Astrocyte of the cerebellum (primary cell): ENCODE measurements at regions not wholly inside any gene's neighbourhood (a gene's known extent, or its start where the extent isn't known, plus 50 kb on each side); places are given as distances from the start of the nearest gene placed in this dataset.

Experiments
- DNase-seq: peaks from one replicate; pipeline ENCODE4 v3.0.0-alpha.2; 2011; ENCODE audit warnings: low read depth
- H3K4me3 ChIP-seq: 2 replicates; pipeline ENCODE4 v1.5.1; 2011; ENCODE audit warnings: mild to moderate bottlenecking, low read depth, low read length, moderate library complexity
- in situ Hi-C: cut with HindIII; loops from 2 replicates; pipeline ENCODE4 v1.10.0; 2017; ENCODE audit warnings: low sequenced_read_pairs
- TF ChIP-seq, protein P1 (sequence below): IDR thresholded peaks from 2 replicates; pipeline ENCODE4 v1.5.1; 2012; ENCODE audit warnings: low read length, low read depth, moderate library complexity, mild to moderate bottlenecking; ENCODE audit errors: missing control alignments

DNA sequence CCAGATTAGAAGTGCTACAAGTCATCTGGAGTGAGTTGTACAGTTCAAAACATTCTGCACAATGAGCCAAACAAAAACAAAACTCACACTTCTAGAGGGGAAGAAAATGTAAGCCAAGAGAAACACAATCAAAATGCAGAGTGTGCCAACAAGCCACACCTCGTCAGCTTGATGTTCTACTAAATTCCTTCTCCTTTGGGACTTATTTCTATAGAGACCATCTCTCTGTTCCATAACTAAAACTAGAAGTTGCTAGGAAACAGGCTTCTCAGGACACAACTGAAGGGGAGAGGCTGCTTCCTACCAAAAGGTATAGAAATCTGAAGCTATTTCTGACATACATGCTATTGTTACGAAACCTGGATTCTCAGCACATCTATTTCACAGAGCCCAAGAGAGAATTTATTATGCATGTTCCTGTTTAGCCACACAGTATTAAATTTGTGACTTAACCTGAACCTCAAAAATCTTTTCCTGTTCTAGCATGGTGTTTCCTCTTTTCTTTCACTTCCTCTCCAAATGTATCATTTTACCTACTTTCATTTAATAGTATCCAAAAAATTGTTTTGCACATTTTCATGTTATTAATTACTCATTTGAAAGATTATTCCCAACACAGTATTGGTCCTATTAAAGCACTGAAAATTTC is 211.4 kb upstream of the CCDC150 start:
- no peak overlapping the region for H3K4me3 ChIP-seq
- TF ChIP-seq, protein P1, sequence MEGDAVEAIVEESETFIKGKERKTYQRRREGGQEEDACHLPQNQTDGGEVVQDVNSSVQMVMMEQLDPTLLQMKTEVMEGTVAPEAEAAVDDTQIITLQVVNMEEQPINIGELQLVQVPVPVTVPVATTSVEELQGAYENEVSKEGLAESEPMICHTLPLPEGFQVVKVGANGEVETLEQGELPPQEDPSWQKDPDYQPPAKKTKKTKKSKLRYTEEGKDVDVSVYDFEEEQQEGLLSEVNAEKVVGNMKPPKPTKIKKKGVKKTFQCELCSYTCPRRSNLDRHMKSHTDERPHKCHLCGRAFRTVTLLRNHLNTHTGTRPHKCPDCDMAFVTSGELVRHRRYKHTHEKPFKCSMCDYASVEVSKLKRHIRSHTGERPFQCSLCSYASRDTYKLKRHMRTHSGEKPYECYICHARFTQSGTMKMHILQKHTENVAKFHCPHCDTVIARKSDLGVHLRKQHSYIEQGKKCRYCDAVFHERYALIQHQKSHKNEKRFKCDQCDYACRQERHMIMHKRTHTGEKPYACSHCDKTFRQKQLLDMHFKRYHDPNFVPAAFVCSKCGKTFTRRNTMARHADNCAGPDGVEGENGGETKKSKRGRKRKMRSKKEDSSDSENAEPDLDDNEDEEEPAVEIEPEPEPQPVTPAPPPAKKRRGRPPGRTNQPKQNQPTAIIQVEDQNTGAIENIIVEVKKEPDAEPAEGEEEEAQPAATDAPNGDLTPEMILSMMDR = no peak
- no peak for DNase-seq
- in situ Hi-C loops = no loop called here

DNA sequence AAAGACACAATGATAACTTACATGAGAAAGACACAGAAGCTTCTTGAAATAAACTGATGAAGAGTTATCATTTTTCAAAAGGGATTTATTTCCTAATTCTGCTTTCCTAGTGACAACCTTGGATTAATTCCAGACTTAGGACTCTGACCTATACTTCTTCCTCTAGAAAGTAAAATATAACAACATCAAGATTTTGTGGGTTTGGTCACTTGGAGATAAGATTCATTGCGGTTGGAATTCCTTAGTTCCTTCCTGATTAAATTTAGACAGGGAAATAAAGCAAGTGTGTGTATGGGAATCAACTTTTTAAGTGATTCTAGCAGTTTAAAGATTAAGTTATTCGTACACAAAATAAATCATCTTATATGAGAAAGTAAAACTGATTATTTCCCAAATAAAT is 208.4 kb upstream of the CCDC150 start:
- in situ Hi-C loops = no loop called here
- TF ChIP-seq, protein P1 = no peak

DNA sequence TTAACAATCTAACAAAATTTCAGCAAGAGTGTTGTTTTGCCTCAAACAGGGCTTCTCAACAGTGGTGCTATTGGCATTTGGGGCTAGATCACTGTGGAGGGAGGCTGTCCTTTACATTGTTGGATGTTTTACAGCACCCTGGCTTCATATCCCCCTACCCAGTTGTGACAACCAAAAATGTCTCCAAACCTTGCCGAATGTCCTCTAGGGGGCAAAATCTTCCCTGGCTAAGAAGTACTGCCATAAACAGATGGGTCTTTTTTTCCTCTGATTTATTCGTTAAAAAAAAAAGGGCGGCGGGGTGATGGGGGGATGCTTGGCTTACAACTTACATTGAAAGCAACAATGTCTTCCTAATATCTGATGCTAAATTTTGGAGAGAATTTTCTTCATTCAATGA is 207.6 kb upstream of the CCDC150 start:
- DNase-seq = peak; percentile 1
- in situ Hi-C loops = no loop called here

More for the DNA sequence above, 208.4 kb upstream of the CCDC150 start:
- H3K4me3 ChIP-seq = no peak overlapping the region
- no peak for DNase-seq

DNA sequence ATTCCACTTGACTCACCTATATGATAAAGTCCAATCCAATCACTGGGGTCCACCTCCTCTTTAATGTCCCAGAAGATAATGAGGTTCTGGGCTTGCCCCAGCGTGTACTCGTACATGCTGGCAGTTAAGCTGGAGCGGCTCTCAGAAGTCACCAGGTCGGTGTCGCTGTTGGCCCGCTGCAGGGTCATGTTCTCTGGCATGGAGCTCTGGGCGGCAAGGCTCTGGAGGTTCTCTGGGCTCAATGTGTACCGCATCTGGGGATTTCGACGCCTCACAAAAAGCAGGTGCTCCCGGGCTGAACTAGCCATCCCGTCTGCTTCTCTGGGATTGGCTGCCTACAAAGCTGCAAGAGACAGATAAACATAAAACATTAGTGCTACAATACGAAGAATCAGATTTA is 206.4 kb upstream of the CCDC150 start:
- no peak for DNase-seq
- H3K4me3 ChIP-seq = no peak overlapping the region
- in situ Hi-C loops = no loop called here
- TF ChIP-seq, protein P1 = no peak

More for the DNA sequence above, 207.6 kb upstream of the CCDC150 start:
- no peak overlapping the region for H3K4me3 ChIP-seq
- TF ChIP-seq, protein P1 = peak; percentile 60

DNA sequence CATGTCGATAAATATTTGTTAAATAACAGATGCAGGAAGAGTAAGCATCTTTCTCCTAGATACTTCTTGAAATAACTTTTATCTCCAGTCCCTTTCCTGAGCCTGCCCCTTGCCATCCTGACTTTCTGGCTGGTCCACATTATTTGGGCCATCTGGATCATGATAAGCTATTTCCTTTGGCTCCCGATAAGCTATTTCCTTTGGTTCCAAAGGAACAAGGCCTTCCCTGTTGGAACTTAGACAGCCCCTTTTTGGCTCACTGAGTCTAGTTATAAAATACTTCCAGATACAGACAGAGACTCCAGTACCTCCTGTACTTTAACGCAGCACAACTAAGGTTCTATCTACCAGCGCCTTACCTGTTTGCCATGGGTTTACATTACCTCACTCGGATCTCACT is 205.3 kb upstream of the CCDC150 start:
- no peak overlapping the region for H3K4me3 ChIP-seq
- TF ChIP-seq, protein P1 = no peak
- in situ Hi-C loops = no loop called here
- DNase-seq = no peak

DNA sequence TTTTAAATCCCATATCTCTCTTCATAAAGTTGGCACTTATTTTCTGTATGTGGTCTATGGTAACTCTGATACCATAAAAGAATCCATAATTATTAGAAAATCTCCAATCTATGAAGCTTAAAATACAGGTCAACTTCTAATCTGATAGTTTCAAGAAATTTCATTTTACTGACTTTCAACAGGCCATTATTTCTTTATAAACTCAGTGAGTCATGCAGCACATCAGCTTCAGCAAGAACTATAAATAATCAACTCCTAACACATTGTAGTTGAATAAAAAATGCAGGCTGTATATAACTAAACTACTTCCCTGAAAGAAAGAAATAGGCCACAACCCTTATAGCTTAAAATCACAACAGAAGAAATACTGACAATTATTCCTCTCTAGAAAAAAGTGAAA is 204.3 kb upstream of the CCDC150 start:
- in situ Hi-C loops = no loop called here
- DNase-seq = no peak
- TF ChIP-seq, protein P1 = no peak
- H3K4me3 ChIP-seq = no peak overlapping the region
